HG03558 (cell line): ENCODE measurements at regions not wholly inside any gene's neighbourhood (a gene's known extent, or its start where the extent isn't known, plus 50 kb on each side); places are given as distances from the start of the nearest gene placed in this dataset.

ENCODE experiments used
- ATAC-seq: cut with Tn5 transposase; IDR thresholded peaks from one replicate; pipeline ENCODE4 v1.9.1; 2021; ENCODE audit warnings: moderate number of reproducible peaks; ENCODE audit not compliant: unreplicated experiment; ENCODE audit errors: extremely low read depth

DNA sequence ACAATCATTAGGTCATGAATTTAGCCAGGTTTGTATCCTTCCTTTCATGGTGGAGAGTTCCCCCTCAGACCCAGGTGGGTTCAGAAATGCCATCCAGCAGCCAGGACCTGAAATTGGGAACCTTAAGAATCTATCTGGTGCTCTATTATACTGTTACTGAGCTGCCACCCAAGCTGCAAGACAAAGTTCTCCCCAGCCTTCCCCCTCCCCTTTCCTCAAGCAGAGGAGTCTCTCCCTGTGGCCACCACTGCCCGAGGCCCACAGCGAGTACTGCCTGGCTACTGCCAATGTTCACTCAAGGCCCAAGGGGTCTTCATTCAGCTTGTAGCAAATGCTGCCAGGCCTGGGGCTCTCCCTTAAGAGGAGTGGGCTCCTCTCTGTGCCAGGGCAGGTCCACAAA lies 133.8 kb downstream of the TMEM38B start:
- ATAC-seq: no peak

- ATAC-seq: no peak
Measured at GRCh38 chr9:105828596-105829213, 134.4 kb downstream of the TMEM38B start.

- ATAC-seq: no peak
Measured at GRCh38 chr9:105830461-105830860, 136.1 kb downstream of the TMEM38B start.

GRCh38 chr9:105832096-105832710 lies 137.9 kb downstream of the TMEM38B start:
- ATAC-seq: no peak

DNA sequence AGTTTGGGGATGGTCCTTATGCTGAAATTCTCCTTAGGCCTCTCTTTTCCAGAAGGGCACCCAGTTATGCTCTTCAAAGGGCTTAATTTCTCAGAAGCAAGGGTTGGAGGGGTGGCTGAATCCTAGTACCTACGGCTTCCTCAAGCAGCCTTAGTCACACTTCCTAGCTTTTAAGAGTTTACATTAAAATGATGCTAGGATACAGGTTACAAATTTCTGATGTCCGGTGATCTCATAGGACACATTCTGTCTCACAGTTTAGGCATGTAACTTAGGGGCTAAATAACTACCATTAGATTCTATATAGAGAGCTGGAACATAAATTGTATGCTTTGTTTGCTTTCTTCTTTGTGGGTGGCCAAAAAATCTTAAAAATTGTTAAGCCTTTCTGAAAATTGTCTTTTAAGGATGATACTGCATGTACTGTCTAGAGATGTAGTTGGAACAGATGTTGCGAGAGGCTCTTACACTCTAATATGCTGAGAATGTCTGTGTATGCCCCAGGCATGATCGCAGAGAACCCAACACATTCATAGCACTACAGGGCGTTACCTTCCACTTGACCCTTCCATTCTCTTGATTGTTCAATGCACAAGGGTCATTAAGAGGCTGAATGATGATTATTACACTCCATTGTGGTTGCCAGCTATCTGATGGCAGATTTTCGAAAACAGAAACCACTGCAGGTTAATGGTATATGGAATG lies 139.1 kb downstream of the TMEM38B start:
- no peak for ATAC-seq

DNA sequence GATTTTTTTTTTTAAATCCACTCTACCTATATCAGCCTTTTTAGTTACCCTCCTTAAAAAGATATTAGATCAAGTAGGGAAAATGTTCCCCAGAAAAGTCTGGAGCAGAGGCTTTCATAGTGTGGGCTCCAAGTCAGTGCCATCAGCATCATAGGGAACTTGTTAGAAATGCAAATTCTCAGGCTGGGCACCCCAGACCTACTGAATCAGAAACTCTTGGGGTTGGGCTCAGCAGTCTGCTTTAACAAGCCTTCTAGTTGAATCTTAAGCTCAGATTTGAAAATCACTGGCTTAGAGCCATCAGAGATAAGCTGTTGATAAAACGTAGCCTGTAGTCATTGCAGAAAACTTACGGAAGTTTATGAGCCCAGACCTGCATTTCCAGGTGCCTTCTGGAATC lies 140.1 kb downstream of the TMEM38B start:
- no peak for ATAC-seq

DNA sequence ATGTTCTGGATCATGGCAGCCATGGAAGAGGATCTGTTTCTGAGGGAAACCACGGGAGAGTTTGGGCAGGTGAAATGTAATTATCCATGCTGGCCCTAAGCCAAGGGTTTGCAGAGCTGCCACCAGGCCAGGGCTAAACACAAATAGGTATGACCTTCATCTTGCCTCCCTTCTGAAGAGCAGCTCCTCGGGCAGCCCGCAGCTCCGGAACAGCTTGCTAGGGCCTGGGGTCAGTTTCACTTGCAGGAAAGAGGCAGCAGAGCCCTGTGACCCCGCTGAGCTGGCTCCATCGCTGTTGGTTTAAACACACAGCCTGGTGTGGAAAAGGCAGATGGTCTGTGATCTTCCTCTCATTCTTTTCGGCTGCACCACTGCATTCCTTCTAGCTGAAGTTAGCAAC lies 141.4 kb downstream of the TMEM38B start:
- ATAC-seq: no peak

- no peak for ATAC-seq
Measured at GRCh38 chr9:105836936-105837660, 142.8 kb downstream of the TMEM38B start.

- ATAC-seq: no peak
Measured at GRCh38 chr9:105841562-105841961, 147.2 kb downstream of the TMEM38B start.

GRCh38 chr9:105842023-105842644 lies 147.8 kb downstream of the TMEM38B start:
- ATAC-seq: no peak

DNA sequence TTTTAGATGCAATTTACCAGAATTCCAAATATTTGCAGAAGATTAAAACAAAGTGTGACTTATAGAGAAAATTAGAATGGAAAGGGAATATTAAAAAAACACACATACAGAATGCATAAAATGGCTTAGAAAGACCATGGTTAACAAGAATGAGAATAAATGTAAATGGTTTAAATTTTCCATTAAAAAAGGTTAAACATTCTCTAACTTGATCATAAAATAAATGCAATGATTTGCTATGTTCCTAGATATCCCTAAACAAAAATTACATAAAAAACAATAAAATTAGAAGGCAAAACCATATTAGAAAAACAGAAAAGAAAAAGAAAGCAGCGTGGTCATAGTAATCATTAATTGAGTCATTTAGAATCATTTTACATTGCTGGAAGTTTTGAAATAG lies 152.5 kb downstream of the TMEM38B start:
- ATAC-seq: no peak

GRCh38 chr9:105850852-105851500 lies 156.6 kb downstream of the TMEM38B start:
- no peak for ATAC-seq

DNA sequence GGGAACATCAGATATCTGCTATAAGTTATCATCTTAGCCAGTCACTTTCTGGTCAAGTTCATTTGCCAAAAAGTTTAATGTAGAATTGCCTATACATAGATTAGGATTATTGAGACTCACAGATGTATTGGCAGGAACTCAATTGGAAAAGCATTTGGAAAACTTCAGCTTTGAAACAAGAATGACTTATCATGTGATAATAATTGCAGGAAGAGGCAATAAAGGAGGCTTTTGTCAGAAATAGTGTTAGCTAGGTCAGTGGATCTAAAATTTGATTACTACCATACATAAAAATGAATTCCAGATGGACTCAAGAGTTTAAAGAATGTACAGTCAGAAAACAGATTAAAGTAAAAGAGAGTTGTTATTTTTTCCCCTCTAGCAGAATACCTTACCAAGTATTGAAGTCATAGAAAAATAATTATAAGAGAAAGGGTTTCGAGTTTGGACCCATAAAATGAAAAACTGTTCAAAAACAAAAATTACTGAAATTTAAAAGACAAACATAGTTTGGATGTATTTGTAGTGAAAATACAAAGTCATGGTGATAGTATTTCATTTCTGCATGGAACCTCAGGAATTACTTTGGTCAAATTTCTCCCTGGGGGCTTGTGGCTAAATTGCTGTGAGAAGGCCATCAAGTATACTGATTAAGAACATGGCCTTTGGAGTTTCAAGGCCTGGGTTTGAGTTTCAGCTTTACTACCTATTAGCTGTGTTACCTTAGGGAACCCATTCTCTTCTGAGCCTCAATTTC lies 159.9 kb downstream of the TMEM38B start:
- ATAC-seq: no peak

DNA sequence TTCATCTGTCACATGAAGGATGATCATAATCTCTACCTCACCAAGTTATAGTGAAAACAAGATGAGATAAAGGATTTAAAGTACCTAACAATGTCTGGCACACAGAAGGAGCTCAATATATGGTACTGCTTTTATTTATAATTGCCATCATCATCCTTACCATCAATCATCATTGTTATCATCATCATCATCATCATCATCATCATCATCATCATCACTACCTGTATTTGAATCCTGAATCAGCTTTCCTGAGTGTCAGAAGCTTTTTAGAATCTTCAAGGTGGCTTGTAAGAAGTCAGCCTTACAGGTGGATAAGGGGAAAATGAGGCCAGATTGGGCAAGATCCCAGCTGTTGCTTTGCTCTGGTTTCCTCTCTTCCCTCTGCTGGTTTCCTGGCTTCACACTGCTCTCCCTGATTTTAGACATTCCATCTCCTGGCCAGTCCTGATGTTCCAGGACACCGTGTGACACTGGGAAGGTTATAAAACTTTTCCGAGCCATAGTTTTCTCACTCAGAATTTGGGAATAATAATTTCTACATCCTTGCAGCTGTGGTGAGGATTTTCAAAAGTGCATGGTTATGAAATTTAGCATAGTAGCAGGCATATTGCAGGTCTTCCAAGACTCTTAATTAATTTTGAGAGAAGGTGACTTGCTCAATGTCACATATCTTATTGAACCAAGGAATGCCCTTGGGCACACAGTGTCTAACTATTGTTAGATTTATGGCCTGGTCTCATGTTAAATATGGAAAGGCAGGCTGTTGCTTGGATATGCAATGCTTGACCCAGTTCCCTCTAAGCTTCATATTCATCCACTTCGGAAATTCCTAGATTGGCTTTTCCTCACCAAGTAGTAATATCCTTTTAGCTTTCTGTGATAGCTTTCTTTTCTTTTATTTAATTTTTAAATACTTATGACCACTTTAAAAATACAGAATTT lies 160.7 kb downstream of the TMEM38B start:
- ATAC-seq: no peak

- no peak for ATAC-seq
Measured at GRCh38 chr9:105855987-105856386, 161.6 kb downstream of the TMEM38B start.

DNA sequence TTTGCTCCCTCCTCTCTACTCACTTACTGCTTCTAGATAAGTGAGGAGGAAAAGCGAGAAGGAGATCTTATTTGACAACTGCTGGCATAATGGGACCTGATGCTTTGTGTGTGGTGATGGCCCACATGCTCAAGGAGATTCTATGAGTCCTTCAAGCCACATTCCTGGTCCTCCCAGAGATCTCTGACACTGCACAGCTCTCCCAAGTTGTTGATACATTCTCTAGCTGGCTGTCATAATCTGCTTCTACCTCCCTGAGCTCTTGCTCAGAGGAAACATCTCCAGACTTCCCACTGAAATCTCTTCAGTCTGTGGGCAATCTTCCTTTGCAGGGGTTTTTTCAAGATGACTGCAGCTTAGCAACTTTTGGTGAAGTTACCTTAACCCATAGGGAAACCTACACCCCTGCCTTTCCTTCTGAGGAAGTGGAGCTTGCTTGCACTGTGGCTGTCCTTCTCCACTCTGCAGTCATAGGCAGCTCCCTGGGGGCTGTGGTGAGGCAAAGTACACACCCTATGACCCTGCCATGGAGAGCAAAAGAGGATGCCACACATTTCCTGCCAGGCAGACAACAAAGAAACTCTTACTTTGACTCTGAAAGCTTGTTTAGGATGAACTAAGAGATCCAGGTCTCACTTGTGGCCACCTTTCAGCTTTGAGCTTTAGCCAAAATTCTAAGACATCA lies 163.8 kb downstream of the TMEM38B start:
- no peak for ATAC-seq

DNA sequence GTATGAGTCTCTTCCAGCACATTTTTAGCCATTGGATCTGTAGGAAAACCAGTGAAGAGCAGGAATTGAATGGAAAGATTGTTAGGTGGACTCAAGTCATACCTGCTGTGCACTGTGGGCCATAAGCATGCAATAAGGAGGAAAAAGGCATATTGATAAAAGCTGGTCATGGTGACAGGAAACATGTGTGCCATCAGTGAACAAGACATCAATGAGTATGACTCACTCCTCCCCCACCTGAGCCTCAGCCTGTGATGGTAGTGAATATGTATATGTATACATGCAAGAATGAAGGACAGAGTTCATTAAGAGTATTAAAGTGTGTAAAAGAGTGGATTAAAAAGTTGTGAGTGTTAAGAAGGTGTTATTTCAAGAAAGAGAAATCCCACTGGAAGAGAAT lies 164.5 kb downstream of the TMEM38B start:
- ATAC-seq: no peak
